Thymus (tissue), 11 donors: ENCODE measurements at regions not wholly inside any gene's neighbourhood (a gene's known extent, or its start where the extent isn't known, plus 50 kb on each side); places are given as distances from the start of the nearest gene placed in this dataset.
"Not testable (repeated sequence)": the region's sequence is repeated elsewhere in the genome, so short reads cannot be mapped to it uniquely, and the experiment has no call there.

ENCODE experiments used
- DNase-seq, 9 donors: peaks; one replicate each; pipeline ENCODE4 v3.0.0-alpha.2; 2013; ENCODE audit warnings: low spot score in 9 of 9, low read depth in 6 of 9, missing footprints in 1 of 9
- H3K27ac ChIP-seq, 2 donors: one replicate each; pipeline ENCODE4 v1.5.1; 2013; ENCODE audit warnings: control low read depth in 1 of 2, low read depth in 1 of 2, low read length in 1 of 2, mild to moderate bottlenecking in 1 of 2, moderate library complexity in 1 of 2
- H3K27me3 ChIP-seq, 2 donors: one replicate each; pipeline ENCODE4 v1.5.1; 2013; ENCODE audit warnings: low read length in 1 of 2; ENCODE audit not compliant: control insufficient read depth in 2 of 2, insufficient read depth in 1 of 2
- H3K36me3 ChIP-seq, 2 donors: one replicate each; pipeline ENCODE4 v1.5.1; 2013; ENCODE audit warnings: low read length in 1 of 2, mild to moderate bottlenecking in 1 of 2, moderate library complexity in 1 of 2; ENCODE audit not compliant: control insufficient read depth in 2 of 2, insufficient read depth in 2 of 2
- H3K4me1 ChIP-seq, 2 donors: one replicate each; pipeline ENCODE4 v1.5.1; 2013; ENCODE audit warnings: low read length in 2 of 2; ENCODE audit not compliant: control insufficient read depth in 2 of 2, insufficient read depth in 2 of 2
- H3K4me3 ChIP-seq, 2 donors: one replicate each; pipeline ENCODE4 v1.5.1; 2013; ENCODE audit warnings: low read length in 2 of 2, control low read depth in 1 of 2, mild to moderate bottlenecking in 1 of 2
- H3K9me3 ChIP-seq, 2 donors: one replicate each; pipeline ENCODE4 v1.5.1; 2013; ENCODE audit warnings: low read length in 1 of 2, mild to moderate bottlenecking in 1 of 2; ENCODE audit not compliant: control insufficient read depth in 2 of 2, insufficient read depth in 1 of 2
- WGBS: extraction: QIAGEN DNeasy Blood & Tissue Kit; methylation state at CpG from one replicate; pipeline ENCODE4 v1.1.7; 2013; 5-methylcytosine and 5-hydroxymethylcytosine counted together
- donor health status: healthy.

DNA sequence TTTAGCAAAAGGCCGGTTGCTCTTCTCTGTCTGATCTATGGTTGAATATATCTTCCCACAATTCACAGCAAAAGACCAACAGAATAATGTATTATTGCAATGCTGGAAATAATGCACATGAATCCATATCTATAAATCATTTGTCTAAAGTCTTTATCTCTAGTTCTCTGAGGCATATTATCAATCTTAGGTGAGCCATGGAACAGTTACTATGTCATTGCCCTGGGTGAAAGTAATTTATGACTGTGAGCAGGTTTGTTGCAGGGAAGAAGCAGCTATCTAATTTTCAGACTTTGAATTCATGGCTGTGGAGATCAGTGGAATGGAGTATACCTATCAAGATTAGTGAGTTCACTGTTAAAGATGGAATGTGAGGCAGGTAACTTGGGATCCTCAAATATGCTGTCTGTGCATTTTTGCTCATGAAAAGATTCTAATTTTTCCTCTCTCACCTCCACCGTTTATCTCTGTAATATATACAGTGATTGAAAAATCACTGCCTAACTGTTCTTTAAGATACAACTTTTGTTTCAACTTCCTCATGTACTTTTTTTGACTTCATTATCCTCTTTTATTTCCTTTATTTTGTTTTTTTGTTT lies 256.8 kb upstream of the ARSJ start:
- DNase-seq: no peak
- H3K27ac ChIP-seq: no peak overlapping the region
- WGBS: 91% methylated on average over 2 of the region's 2 CpGs
- H3K36me3 ChIP-seq: no peaks in the 10 kb centered on the region
- H3K9me3 ChIP-seq: no peaks in the 10 kb centered on the region
- no peaks in the 10 kb centered on the region for H3K27me3 ChIP-seq
- H3K4me3 ChIP-seq: no peak overlapping the region
- H3K4me1 ChIP-seq: no peaks in the 10 kb centered on the region

DNA sequence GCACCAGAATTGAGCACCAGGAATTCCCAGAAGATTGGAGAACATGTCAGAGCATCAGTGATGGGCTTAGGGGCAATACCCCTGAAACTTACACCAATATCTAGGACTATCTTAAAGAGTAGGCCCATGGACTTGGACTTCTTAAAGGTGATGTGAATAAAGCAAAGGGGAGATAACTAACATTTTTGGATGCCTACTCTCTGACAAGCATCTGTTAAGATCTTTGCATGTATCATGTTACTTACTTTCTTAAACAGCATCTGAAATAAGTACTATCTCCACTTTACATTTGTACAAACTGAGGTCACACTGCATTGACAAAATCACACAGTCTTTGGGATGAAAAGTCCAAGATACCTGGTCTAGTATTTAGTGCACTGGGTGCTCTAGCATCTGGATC lies 258.6 kb upstream of the ARSJ start:
- Histone ChIP-seq H3K27ac (no peak overlapping the region), H3K9me3 (no peaks in the 10 kb centered on the region), H3K36me3 (no peaks in the 10 kb centered on the region), H3K27me3 (no peaks in the 10 kb centered on the region), H3K4me1 (no peaks in the 10 kb centered on the region), H3K4me3 (no peak overlapping the region)
- DNase-seq: no peak

DNA sequence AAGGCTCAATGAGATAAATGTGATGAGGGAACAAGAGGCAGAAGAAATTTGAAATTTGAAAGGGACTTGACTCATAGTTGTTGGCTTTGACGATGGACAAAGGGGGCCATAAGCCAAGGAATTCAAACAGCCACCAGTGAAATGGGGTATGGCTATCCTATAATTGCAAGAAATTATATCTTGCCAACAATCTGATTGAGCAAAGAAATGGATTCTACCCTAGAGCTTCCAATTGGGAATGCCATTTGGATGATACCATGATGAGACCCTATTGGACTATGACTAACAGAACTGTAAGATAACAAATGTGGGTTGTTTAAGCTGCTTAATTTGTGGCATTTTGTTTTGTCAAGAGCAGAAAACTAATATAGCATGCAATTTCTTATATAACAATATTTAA lies 270.1 kb upstream of the ARSJ start:
- Histone ChIP-seq H3K36me3 (no peaks in the 10 kb centered on the region), H3K27me3 (no peaks in the 10 kb centered on the region), H3K4me1 (no peaks in the 10 kb centered on the region), H3K27ac (no peak overlapping the region), H3K9me3 (no peaks in the 10 kb centered on the region), H3K4me3 (no peak overlapping the region)
- no peak for DNase-seq
- 97% methylated on average over 1 of the region's 1 CpG for WGBS

DNA sequence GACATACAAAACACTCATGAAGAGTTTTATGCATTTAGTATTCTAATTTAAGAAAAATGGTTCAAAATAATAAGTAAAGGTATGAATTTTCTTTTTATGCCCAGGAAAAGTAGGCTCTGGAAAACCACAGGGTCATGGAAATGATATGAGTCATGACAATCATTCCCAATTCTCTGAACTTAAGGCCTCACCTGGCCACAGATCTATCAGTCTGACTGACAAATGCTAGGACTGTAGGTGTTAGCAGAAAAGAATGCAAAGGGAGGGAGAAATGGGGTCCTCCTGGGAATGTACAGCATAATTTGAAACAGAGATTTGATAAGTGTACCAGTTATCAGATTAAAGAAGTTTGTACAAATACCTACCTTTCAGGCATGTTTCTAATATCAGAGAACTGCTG lies 270.5 kb upstream of the ARSJ start:
- H3K36me3 ChIP-seq: no peaks in the 10 kb centered on the region
- no peaks in the 10 kb centered on the region for H3K4me1 ChIP-seq
- H3K27ac ChIP-seq: no peak overlapping the region
- no peaks in the 10 kb centered on the region for H3K9me3 ChIP-seq
- no peaks in the 10 kb centered on the region for H3K27me3 ChIP-seq
- DNase-seq: no peak
- H3K4me3 ChIP-seq: no peak overlapping the region

DNA sequence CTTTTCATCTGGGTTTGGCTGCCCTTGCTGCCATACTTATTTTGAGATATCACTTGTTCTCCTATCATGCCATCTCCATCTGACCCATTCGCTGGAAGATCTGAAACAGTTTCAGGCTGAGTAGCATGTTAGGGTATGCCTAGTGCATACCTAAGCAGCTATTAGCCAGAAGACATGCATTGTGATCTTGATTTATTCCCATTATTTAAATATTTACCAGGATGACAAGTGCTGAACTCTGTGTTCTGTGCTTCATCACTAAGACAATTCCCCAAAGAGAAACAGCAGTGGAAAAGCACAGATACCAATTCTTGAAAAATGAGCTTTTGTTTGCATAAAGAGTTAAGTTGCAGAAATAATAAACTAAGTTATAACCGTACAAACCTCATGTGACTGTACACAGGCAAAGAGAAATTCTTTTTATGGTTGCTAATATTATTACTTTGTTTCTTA lies 271.0 kb upstream of the ARSJ start:
- H3K4me1 ChIP-seq: no peaks in the 10 kb centered on the region
- WGBS: 95% methylated on average over 2 of the region's 2 CpGs
- no peaks in the 10 kb centered on the region for H3K36me3 ChIP-seq
- H3K9me3 ChIP-seq: no peaks in the 10 kb centered on the region
- H3K4me3 ChIP-seq: no peak overlapping the region
- no peaks in the 10 kb centered on the region for H3K27me3 ChIP-seq
- DNase-seq: no peak
- no peak overlapping the region for H3K27ac ChIP-seq

DNA sequence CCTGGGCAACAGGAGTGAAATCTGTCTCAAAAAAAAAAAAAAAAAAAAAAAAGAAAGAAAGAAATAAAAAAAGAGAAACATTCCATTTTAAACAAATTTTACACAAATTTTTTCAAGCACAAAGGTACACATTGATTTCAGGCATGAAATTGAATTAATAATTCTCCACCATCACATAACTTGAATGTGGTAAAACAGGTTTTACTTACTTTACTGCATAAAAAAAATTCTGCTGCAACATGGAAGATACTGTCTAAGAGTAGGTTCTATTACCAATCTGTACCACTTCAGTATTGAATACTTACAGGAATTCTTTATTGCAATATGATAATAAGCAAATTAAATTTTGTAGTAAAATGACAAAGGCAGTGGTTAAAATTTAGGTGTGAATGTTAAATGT lies 271.6 kb upstream of the ARSJ start:
- DNase-seq: no peak

DNA sequence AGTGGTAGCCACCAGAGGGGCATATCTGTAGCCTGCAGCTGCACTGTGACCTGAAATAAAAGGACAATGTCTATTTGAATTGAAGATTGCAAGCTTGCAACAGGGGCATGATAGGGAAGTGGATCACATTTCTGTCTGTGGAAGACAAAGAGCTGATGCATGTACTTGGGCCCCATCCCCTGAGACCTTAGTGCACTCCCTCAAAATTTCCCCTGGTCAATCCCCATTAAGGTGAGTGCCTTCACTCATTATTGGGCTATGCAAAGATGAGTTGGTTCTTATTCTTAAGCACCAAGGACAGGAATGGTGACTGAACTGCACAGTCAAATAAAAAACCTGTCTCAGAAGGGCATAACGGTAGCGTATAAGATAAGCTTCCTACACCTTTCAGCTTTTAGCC lies 273.1 kb upstream of the ARSJ start:
- 97% methylated on average over 2 of the region's 2 CpGs for WGBS
- no peak overlapping the region for H3K27ac ChIP-seq
- no peaks in the 10 kb centered on the region for H3K36me3 ChIP-seq
- no peaks in the 10 kb centered on the region for H3K27me3 ChIP-seq
- H3K4me3 ChIP-seq: no peak overlapping the region
- H3K4me1 ChIP-seq: no peaks in the 10 kb centered on the region
- DNase-seq: no peak
- H3K9me3 ChIP-seq: no peaks in the 10 kb centered on the region

More for the DNA sequence above, 271.6 kb upstream of the ARSJ start:
- no peaks in the 10 kb centered on the region for H3K36me3 ChIP-seq
- no peaks in the 10 kb centered on the region for H3K9me3 ChIP-seq
- no peak overlapping the region for H3K27ac ChIP-seq
- no peaks in the 10 kb centered on the region for H3K4me1 ChIP-seq
- no peaks in the 10 kb centered on the region for H3K27me3 ChIP-seq
- no peak overlapping the region for H3K4me3 ChIP-seq

DNA sequence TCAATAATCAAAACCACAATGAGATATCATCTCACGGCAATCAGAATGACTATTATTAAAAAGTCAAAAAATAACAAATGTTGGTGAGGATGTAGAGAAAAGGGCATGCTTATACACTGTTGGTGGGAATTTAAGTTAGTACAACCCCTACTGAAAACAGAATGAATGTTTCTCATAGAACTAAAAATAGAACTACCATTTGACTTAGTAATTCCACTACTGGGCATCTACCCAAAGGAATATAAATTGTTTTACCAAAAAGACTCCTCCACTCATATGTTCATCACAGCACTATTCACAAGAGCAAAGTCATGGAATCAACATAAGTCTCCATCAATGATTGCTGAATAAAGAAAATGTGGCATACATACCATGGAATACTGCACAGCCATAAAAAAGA lies 278.1 kb upstream of the ARSJ start:
- Histone ChIP-seq H3K27ac (no peak overlapping the region), H3K36me3 (no peaks in the 10 kb centered on the region), H3K9me3 (no peaks in the 10 kb centered on the region), H3K27me3 (no peaks in the 10 kb centered on the region), H3K4me1 (no peaks in the 10 kb centered on the region), H3K4me3 (no peak overlapping the region)
- DNase-seq: no peak
- 91% methylated on average over 1 of the region's 1 CpG for WGBS

DNA sequence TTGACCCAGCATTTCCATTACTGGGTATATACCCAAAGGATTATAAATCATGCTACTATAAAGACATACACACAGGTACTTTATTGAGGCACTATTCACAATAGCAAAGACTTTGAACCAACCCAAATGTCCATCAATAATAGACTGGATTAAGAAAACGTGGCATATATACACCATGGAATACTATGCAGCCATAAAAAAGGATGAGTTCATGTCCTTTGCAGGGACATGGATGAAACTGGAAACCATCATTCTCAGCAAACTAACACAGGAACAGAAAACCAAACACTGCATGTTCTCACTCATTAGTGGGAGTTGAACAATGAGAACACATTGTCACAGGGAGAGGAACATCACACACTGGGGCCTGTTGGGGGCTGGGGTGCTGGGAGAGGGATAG lies 283.0 kb upstream of the ARSJ start:
- DNase-seq, H3K36me3 ChIP-seq, H3K4me1 ChIP-seq, H3K9me3 ChIP-seq, H3K4me3 ChIP-seq, H3K27ac ChIP-seq, H3K27me3 ChIP-seq: not testable (repeated sequence)
- WGBS: 83% methylated on average over 1 of the region's 1 CpG

DNA sequence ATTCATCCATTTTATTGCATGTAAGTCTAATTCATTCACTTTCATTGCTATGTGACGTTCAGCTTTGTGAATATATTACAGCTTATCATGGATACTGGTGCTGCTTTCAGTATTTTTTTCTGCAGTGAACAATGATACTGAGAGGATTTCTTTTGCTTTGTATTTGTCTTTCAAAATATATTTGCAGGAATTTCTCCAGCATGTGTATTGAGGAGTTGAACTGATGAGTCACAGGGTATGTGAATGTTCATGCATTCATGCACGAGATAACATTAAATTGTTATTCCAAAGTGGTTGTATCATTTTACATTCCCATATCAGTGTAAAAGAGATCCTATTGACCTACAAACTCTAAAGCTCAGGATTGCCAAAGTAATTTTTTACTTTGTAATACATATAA lies 283.8 kb upstream of the ARSJ start:
- Histone ChIP-seq H3K27me3 (no peaks in the 10 kb centered on the region), H3K4me3 (no peak overlapping the region), H3K27ac (no peak overlapping the region), H3K36me3 (no peaks in the 10 kb centered on the region), H3K9me3 (no peaks in the 10 kb centered on the region), H3K4me1 (no peaks in the 10 kb centered on the region)
- WGBS: 96% methylated on average over 2 of the region's 2 CpGs
- DNase-seq: no peak
